Ovary (tissue), 3 donors: ENCODE measurements at regions not wholly inside any gene's neighbourhood (a gene's known extent, or its start where the extent isn't known, plus 50 kb on each side); places are given as distances from the start of the nearest gene placed in this dataset.

ENCODE experiments used
- CTCF ChIP-seq, 3 donors: fragments of 450-650 bp in 2 of 3; fragments of 200-600 bp in 1 of 3; IDR thresholded peaks; one replicate each; pipeline versions ENCODE4 v1.5.1 to v1.8.0; 2016 to 2022; ENCODE audit warnings: antibody characterized with exemption in 3 of 3, mild to moderate bottlenecking in 1 of 3
- EP300 ChIP-seq: sonication (generic); formaldehyde crosslinking; IDR thresholded peaks from one replicate; pipeline ENCODE4 v1.6.1; 2017; ENCODE audit warnings: antibody characterized with exemption
- POLR2A ChIP-seq: fragments of 450-650 bp; IDR thresholded peaks from one replicate; pipeline ENCODE4 v1.6.1; 2017; ENCODE audit warnings: antibody characterized with exemption, mild to moderate bottlenecking, moderate library complexity
- donor health status: DM: no; HTN: no; CAD: no.

- TF ChIP-seq CTCF (IDR thresholded peaks at IDR 0.05) (no peak), EP300 (no peak), POLR2A (no peak)
Observed at GRCh38 chr4:11585506-11585905, 156.8 kb upstream of the HS3ST1 start.
